ENCODE measurements at regions not wholly inside any gene's neighbourhood (a gene's known extent, or its start where the extent isn't known, plus 50 kb on each side); places are given as distances from the start of the nearest gene placed in this dataset.

DNA sequence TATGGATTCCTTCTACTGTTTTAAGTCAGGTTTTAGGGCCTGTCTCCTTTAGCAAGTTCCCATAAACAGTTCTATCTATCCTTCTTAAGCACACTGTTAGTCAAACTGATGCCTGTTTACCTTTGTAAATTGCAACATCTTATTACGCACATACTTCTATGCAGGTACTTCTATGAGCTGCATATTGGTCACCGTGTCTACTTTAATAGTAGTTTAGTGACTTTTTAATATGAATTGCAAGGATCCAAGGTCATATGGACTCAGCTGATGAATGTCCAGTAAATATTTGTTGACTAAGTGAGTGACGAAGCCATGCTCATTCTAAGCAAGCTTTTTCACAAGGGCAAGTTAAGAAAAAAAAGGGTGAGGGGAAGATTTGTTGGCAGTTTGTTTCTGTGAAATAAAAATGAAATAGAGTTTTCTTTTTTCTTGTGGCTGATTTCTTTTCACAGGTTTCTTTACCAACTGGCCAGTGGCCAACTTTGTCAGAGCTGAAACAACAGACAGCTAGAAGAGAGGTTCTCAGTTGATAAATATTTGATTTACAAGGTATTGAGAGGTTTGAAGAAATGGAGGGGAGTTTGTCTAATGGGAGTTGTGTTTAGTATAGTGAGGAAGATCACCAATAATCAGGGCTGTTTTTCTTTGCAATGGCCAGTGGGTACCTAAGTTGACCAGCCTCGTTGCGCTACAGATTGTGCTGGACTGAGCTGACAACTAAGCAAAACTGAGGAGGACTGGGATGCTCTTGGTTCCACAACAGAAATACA, 141.1 kb downstream of the SLC15A5 start:
- Mint-ChIP-seq H3K27me3 (no peaks in the 10 kb centered on the region), H3K4me1 (no peaks in the 10 kb centered on the region), H3K9me3 (peaks cover 29% of the 10 kb centered on the region), H3K27ac (no peak overlapping the region), H3K36me3 (ENCODE audit: low read depth) (peaks cover 1% of the 10 kb centered on the region), H3K4me3 (no peak overlapping the region)
- DNase-seq (no peak), ATAC-seq (no peak)

DNA sequence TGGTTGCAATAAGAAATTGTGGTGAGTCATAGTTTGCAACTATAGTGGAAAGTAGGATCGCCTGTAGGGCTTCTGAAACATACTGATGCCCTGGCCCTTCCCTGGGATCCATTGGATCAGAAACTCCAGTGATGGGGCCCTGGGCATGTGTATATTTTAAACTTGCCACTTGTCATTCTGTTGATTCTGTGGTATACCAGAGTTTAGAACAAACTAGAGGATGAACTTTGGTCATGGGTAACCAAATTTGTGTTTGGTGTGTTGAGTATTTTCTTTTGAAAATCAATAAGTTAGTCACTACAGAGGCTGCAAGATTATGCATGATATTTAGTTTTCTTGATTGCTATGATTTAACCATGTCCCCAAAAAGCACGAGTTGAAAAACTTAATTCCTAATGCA, 142.2 kb downstream of the SLC15A5 start:
- DNase-seq (no peak), ATAC-seq (no peak)
- Mint-ChIP-seq H3K9me3 (peaks cover 37% of the 10 kb centered on the region), H3K27ac (no peak overlapping the region), H3K36me3 (ENCODE audit: low read depth) (peaks cover 1% of the 10 kb centered on the region), H3K27me3 (no peaks in the 10 kb centered on the region), H3K4me1 (no peaks in the 10 kb centered on the region), H3K4me3 (no peak overlapping the region)

DNA sequence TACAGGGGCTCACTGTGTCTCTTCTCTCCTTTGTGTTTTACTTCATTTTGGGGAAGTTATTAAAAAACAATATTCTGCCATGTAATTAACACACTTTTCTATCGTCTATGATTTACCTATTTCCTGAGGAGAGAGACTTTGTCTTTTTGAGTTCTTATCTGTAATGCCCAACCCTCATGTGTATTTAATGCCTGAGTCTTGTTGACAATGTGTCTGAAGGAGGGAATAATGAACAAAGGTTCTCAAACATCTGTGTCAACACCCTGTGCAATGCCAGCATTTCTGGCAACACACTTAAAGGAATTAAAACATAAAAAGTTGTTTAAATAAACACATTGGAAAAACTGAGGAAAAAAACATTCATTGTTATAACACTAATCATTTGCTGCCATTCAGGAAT, 147.1 kb downstream of the SLC15A5 start:
- H3K27ac Mint-ChIP-seq = no peak overlapping the region
- H3K4me1 Mint-ChIP-seq = no peaks in the 10 kb centered on the region
- H3K36me3 Mint-ChIP-seq (ENCODE audit: low read depth) = peaks cover 1% of the 10 kb centered on the region
- H3K4me3 Mint-ChIP-seq = no peak overlapping the region
- ATAC-seq (no peak), DNase-seq (no peak)
- H3K9me3 Mint-ChIP-seq = peaks cover 54% of the 10 kb centered on the region
- no peaks in the 10 kb centered on the region for H3K27me3 Mint-ChIP-seq

DNA sequence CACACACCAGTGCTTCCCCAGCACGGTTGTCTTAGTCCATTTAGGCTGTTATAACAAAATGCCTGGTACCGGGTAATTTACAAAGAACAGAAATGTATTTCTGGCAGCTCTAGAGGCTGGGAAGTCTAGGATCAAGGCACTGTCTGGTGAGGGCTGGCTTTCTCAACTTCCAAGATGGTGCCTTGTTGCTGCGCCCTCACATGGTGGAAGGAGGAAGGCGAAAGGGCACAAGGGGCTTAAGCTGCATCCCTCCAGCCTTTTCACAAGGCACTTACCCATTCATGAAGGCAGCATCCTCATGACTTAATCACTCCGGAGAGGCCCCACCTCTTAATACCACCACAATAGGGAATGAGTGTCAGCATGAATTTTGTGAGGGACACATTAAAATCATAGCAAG, 155.5 kb downstream of the SLC15A5 start:
- H3K27me3 Mint-ChIP-seq = peaks cover 3% of the 10 kb centered on the region
- H3K9me3 Mint-ChIP-seq = peaks cover 3% of the 10 kb centered on the region
- ATAC-seq (no peak), DNase-seq (no peak)
- H3K4me3 Mint-ChIP-seq = no peak overlapping the region
- no peak overlapping the region for H3K27ac Mint-ChIP-seq
- no peaks in the 10 kb centered on the region for H3K4me1 Mint-ChIP-seq
- no peaks in the 10 kb centered on the region for H3K36me3 Mint-ChIP-seq (ENCODE audit: low read depth)

GRCh38 chr12:16119618-16120415, 157.7 kb downstream of the SLC15A5 start:
- no peaks in the 10 kb centered on the region for H3K4me1 Mint-ChIP-seq
- ATAC-seq (no peak), DNase-seq (no peak)
- H3K9me3 Mint-ChIP-seq = no peaks in the 10 kb centered on the region
- H3K36me3 Mint-ChIP-seq (ENCODE audit: low read depth) = no peaks in the 10 kb centered on the region
- H3K4me3 Mint-ChIP-seq = no peak overlapping the region
- peaks cover 3% of the 10 kb centered on the region for H3K27me3 Mint-ChIP-seq
- no peak overlapping the region for H3K27ac Mint-ChIP-seq

- H3K27me3 Mint-ChIP-seq = peaks cover 3% of the 10 kb centered on the region
- DNase-seq (no peak), ATAC-seq (no peak)
- no peaks in the 10 kb centered on the region for H3K9me3 Mint-ChIP-seq
- H3K27ac Mint-ChIP-seq = no peak overlapping the region
- no peaks in the 10 kb centered on the region for H3K36me3 Mint-ChIP-seq (ENCODE audit: low read depth)
- H3K4me3 Mint-ChIP-seq = no peak overlapping the region
- H3K4me1 Mint-ChIP-seq = no peaks in the 10 kb centered on the region
These were observed 158.9 kb downstream of the SLC15A5 start for GRCh38 chr12:16118586-16118985.

GRCh38 chr12:16112612-16113560, 164.6 kb downstream of the SLC15A5 start:
- H3K27ac Mint-ChIP-seq = no peak overlapping the region
- no peak overlapping the region for H3K4me3 Mint-ChIP-seq
- H3K27me3 Mint-ChIP-seq = no peaks in the 10 kb centered on the region
- no peaks in the 10 kb centered on the region for H3K9me3 Mint-ChIP-seq
- H3K4me1 Mint-ChIP-seq = no peaks in the 10 kb centered on the region
- H3K36me3 Mint-ChIP-seq (ENCODE audit: low read depth) = no peaks in the 10 kb centered on the region
- DNase-seq = no peak
- ATAC-seq = no peak

DNA sequence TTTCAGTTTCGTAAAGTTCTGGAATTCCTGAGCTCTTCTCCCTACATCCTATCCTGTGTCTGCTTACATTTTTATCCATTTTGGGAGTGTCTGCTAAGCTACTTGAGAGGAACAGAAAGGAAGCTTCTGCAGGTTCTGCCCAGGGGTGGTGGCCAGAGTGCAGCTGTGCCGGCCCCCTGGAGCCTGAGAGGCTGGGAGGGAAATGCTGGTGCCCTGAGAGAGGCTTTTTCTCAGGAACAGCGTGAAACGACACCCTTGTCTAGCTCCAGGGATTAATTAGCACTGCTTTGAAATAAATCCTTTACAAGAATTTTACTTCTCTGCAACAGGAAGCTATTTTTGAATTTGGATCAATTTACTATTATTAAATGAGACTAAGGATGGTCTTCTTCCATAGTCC, 165.4 kb downstream of the SLC15A5 start:
- H3K27me3 Mint-ChIP-seq = no peaks in the 10 kb centered on the region
- H3K4me3 Mint-ChIP-seq = no peak overlapping the region
- no peaks in the 10 kb centered on the region for H3K9me3 Mint-ChIP-seq
- DNase-seq = no peak
- no peak overlapping the region for H3K27ac Mint-ChIP-seq
- no peak for ATAC-seq
- no peaks in the 10 kb centered on the region for H3K36me3 Mint-ChIP-seq (ENCODE audit: low read depth)
- no peaks in the 10 kb centered on the region for H3K4me1 Mint-ChIP-seq

- H3K9me3 Mint-ChIP-seq = peaks cover 8% of the 10 kb centered on the region
- no peak for ATAC-seq
These were observed 166.9 kb downstream of the SLC15A5 start for GRCh38 chr12:16110596-16110995.

GRCh38 chr12:16103851-16104250, 173.6 kb downstream of the SLC15A5 start:
- H3K4me3 Mint-ChIP-seq = no peak overlapping the region
- no peaks in the 10 kb centered on the region for H3K27me3 Mint-ChIP-seq
- H3K27ac Mint-ChIP-seq = no peak overlapping the region
- no peaks in the 10 kb centered on the region for H3K36me3 Mint-ChIP-seq (ENCODE audit: low read depth)
- ATAC-seq (no peak), DNase-seq (no peak)
- H3K9me3 Mint-ChIP-seq = peaks cover 36% of the 10 kb centered on the region
- no peaks in the 10 kb centered on the region for H3K4me1 Mint-ChIP-seq

More at GRCh38 chr12:16110596-16110995, 166.9 kb downstream of the SLC15A5 start:
- Mint-ChIP-seq H3K27me3 (no peaks in the 10 kb centered on the region), H3K36me3 (ENCODE audit: low read depth) (no peaks in the 10 kb centered on the region), H3K4me3 (no peak overlapping the region), H3K27ac (no peak overlapping the region), H3K4me1 (no peaks in the 10 kb centered on the region)
- no peak for DNase-seq

GRCh38 chr12:16100206-16100605, 177.3 kb downstream of the SLC15A5 start:
- H3K27ac Mint-ChIP-seq = no peak overlapping the region
- H3K9me3 Mint-ChIP-seq = peaks cover 28% of the 10 kb centered on the region
- DNase-seq = no peak
- ATAC-seq = no peak
- peaks cover 2% of the 10 kb centered on the region for H3K27me3 Mint-ChIP-seq
- H3K4me3 Mint-ChIP-seq = no peak overlapping the region
- no peaks in the 10 kb centered on the region for H3K36me3 Mint-ChIP-seq (ENCODE audit: low read depth)
- no peaks in the 10 kb centered on the region for H3K4me1 Mint-ChIP-seq

GRCh38 chr12:16096273-16096849, 181.1 kb downstream of the SLC15A5 start:
- Mint-ChIP-seq H3K4me3 (no peak overlapping the region), H3K9me3 (peaks cover 5% of the 10 kb centered on the region), H3K4me1 (no peaks in the 10 kb centered on the region), H3K36me3 (ENCODE audit: low read depth) (no peaks in the 10 kb centered on the region), H3K27me3 (peaks cover 2% of the 10 kb centered on the region), H3K27ac (no peak overlapping the region)
- ATAC-seq (no peak), DNase-seq (no peak)

GRCh38 chr12:16095531-16096110, 181.9 kb downstream of the SLC15A5 start:
- no peak overlapping the region for H3K4me3 Mint-ChIP-seq
- peaks cover 4% of the 10 kb centered on the region for H3K9me3 Mint-ChIP-seq
- no peak overlapping the region for H3K27ac Mint-ChIP-seq
- no peaks in the 10 kb centered on the region for H3K36me3 Mint-ChIP-seq (ENCODE audit: low read depth)
- DNase-seq = no peak
- no peak for ATAC-seq
- H3K4me1 Mint-ChIP-seq = no peaks in the 10 kb centered on the region
- peaks cover 2% of the 10 kb centered on the region for H3K27me3 Mint-ChIP-seq

- peaks cover 4% of the 10 kb centered on the region for H3K9me3 Mint-ChIP-seq
- H3K36me3 Mint-ChIP-seq (ENCODE audit: low read depth) = no peaks in the 10 kb centered on the region
- no peak for ATAC-seq
- no peak for DNase-seq
- H3K4me3 Mint-ChIP-seq = no peak overlapping the region
- peaks cover 2% of the 10 kb centered on the region for H3K27me3 Mint-ChIP-seq
- no peak overlapping the region for H3K27ac Mint-ChIP-seq
- no peaks in the 10 kb centered on the region for H3K4me1 Mint-ChIP-seq
These were observed 183.0 kb downstream of the SLC15A5 start for GRCh38 chr12:16094437-16094836.
